ENCODE measurements at regions not wholly inside any gene's neighbourhood (a gene's known extent, or its start where the extent isn't known, plus 50 kb on each side); places are given as distances from the start of the nearest gene placed in this dataset.

- H3K9me3 ChIP-seq (ENCODE audit: control insufficient read depth, low read length), result peaks cover 10% of the 10 kb centered on the region
Measured at GRCh38 chr14:81818271-81818670, 284.6 kb upstream of the SEL1L start.

GRCh38 chr14:81819344-81819743, 285.7 kb upstream of the SEL1L start:
- 52% methylated on average over 5 of the region's 5 CpGs for WGBS
- Histone ChIP-seq H3K27ac (ENCODE audit: low read length, poor library complexity, severe bottlenecking) (no peak overlapping the region), H3K36me3 (ENCODE audit: control insufficient read depth in 1 of 2, insufficient read depth in 2 of 2, low read depth in 1 of 2, low read length in 2 of 2) (no peaks in the 10 kb centered on the region), H4K8ac (ENCODE audit: low read length) (no peak overlapping the region), H3K14ac (ENCODE audit: low read length in 2 of 2) (no peak overlapping the region), H3K9me3 (ENCODE audit: control insufficient read depth, low read length) (peaks cover 10% of the 10 kb centered on the region), H3K27me3 (ENCODE audit: control insufficient read depth in 1 of 2, insufficient read depth in 1 of 2, low read length in 2 of 2) (no peaks in the 10 kb centered on the region), H3K9ac (ENCODE audit: low read length) (no peak overlapping the region), H3K4me1 (ENCODE audit: control insufficient read depth, insufficient read depth, low read depth, low read length) (no peaks in the 10 kb centered on the region), H3K4me3 (ENCODE audit: insufficient read depth in 1 of 2, low read depth in 1 of 2, low read length in 2 of 2) (no peak overlapping the region), H2BK5ac (ENCODE audit: low read depth, low read length, poor library complexity, severe bottlenecking) (no peak overlapping the region), H3K79me1 (replicated peaks; ENCODE audit: low read length, poor library complexity, severe bottlenecking) (no peaks in the 10 kb centered on the region), H2BK12ac (ENCODE audit: low read length in 2 of 2) (no peak overlapping the region), H2BK15ac (ENCODE audit: low read depth, poor library complexity, severe bottlenecking) (no peak overlapping the region), H2AFZ (ENCODE audit: low read depth, low read length) (no peak overlapping the region), H4K91ac (ENCODE audit: low read length) (no peak overlapping the region), H3K4ac (ENCODE audit: low read depth in 1 of 2, low read length in 2 of 2) (no peak overlapping the region), H3K18ac (ENCODE audit: low read depth in 1 of 2, low read length in 2 of 2) (no peak overlapping the region), H3K4me2 (ENCODE audit: low read length, poor library complexity, severe bottlenecking) (no peak overlapping the region), H2BK120ac (ENCODE audit: low read depth, low read length) (no peak overlapping the region), H3K23ac (ENCODE audit: low read length in 2 of 2) (no peak overlapping the region), H2AK5ac (ENCODE audit: low read length, severe bottlenecking) (no peak overlapping the region)
- DNase-seq, result no peak

More at GRCh38 chr14:81818271-81818670, 284.6 kb upstream of the SEL1L start:
- H3K36me3 ChIP-seq (ENCODE audit: control insufficient read depth in 1 of 2, insufficient read depth in 2 of 2, low read depth in 1 of 2, low read length in 2 of 2), result no peaks in the 10 kb centered on the region
- H3K79me1 ChIP-seq (replicated peaks; ENCODE audit: low read length, poor library complexity, severe bottlenecking), result no peaks in the 10 kb centered on the region
- no peak overlapping the region for H3K4ac ChIP-seq (ENCODE audit: low read depth in 1 of 2, low read length in 2 of 2)
- H2AFZ ChIP-seq (ENCODE audit: low read depth, low read length), result no peak overlapping the region
- H3K14ac ChIP-seq (ENCODE audit: low read length in 2 of 2), result no peak overlapping the region
- no peak overlapping the region for H3K18ac ChIP-seq (ENCODE audit: low read depth in 1 of 2, low read length in 2 of 2)
- H2BK15ac ChIP-seq (ENCODE audit: low read depth, poor library complexity, severe bottlenecking), result no peak overlapping the region
- H3K4me3 ChIP-seq (ENCODE audit: insufficient read depth in 1 of 2, low read depth in 1 of 2, low read length in 2 of 2), result no peak overlapping the region
- H2BK5ac ChIP-seq (ENCODE audit: low read depth, low read length, poor library complexity, severe bottlenecking), result no peak overlapping the region
- H2BK12ac ChIP-seq (ENCODE audit: low read length in 2 of 2), result no peak overlapping the region
- no peak overlapping the region for H3K9ac ChIP-seq (ENCODE audit: low read length)
- H3K4me1 ChIP-seq (ENCODE audit: control insufficient read depth, insufficient read depth, low read depth, low read length), result no peaks in the 10 kb centered on the region
- no peak overlapping the region for H3K23ac ChIP-seq (ENCODE audit: low read length in 2 of 2)
- no peak overlapping the region for H3K27ac ChIP-seq (ENCODE audit: low read length, poor library complexity, severe bottlenecking)
- no peak overlapping the region for H4K8ac ChIP-seq (ENCODE audit: low read length)
- H3K27me3 ChIP-seq (ENCODE audit: control insufficient read depth in 1 of 2, insufficient read depth in 1 of 2, low read length in 2 of 2), result no peaks in the 10 kb centered on the region
- H4K91ac ChIP-seq (ENCODE audit: low read length), result no peak overlapping the region
- 25% methylated on average over 1 of the region's 1 CpG for WGBS
- no peak for DNase-seq
- H2AK5ac ChIP-seq (ENCODE audit: low read length, severe bottlenecking), result no peak overlapping the region
- no peak overlapping the region for H3K4me2 ChIP-seq (ENCODE audit: low read length, poor library complexity, severe bottlenecking)
- no peak overlapping the region for H2BK120ac ChIP-seq (ENCODE audit: low read depth, low read length)

GRCh38 chr14:81819910-81820309, 286.3 kb upstream of the SEL1L start:
- H2BK5ac ChIP-seq (ENCODE audit: low read depth, low read length, poor library complexity, severe bottlenecking), result no peak overlapping the region
- no peak overlapping the region for H2BK120ac ChIP-seq (ENCODE audit: low read depth, low read length)
- H3K9ac ChIP-seq (ENCODE audit: low read length), result no peak overlapping the region
- no peak overlapping the region for H3K23ac ChIP-seq (ENCODE audit: low read length in 2 of 2)
- H2BK12ac ChIP-seq (ENCODE audit: low read length in 2 of 2), result no peak overlapping the region
- no peaks in the 10 kb centered on the region for H3K27me3 ChIP-seq (ENCODE audit: control insufficient read depth in 1 of 2, insufficient read depth in 1 of 2, low read length in 2 of 2)
- H3K36me3 ChIP-seq (ENCODE audit: control insufficient read depth in 1 of 2, insufficient read depth in 2 of 2, low read depth in 1 of 2, low read length in 2 of 2), result no peaks in the 10 kb centered on the region
- H2BK15ac ChIP-seq (ENCODE audit: low read depth, poor library complexity, severe bottlenecking), result no peak overlapping the region
- 50% methylated on average over 1 of the region's 1 CpG for WGBS
- no peak overlapping the region for H3K14ac ChIP-seq (ENCODE audit: low read length in 2 of 2)
- no peak overlapping the region for H3K4me3 ChIP-seq (ENCODE audit: insufficient read depth in 1 of 2, low read depth in 1 of 2, low read length in 2 of 2)
- no peak overlapping the region for H2AFZ ChIP-seq (ENCODE audit: low read depth, low read length)
- H2AK5ac ChIP-seq (ENCODE audit: low read length, severe bottlenecking), result no peak overlapping the region
- no peak for DNase-seq
- H3K79me1 ChIP-seq (replicated peaks; ENCODE audit: low read length, poor library complexity, severe bottlenecking), result no peaks in the 10 kb centered on the region
- no peak overlapping the region for H3K4me2 ChIP-seq (ENCODE audit: low read length, poor library complexity, severe bottlenecking)
- H3K4ac ChIP-seq (ENCODE audit: low read depth in 1 of 2, low read length in 2 of 2), result no peak overlapping the region
- H3K18ac ChIP-seq (ENCODE audit: low read depth in 1 of 2, low read length in 2 of 2), result no peak overlapping the region
- H3K4me1 ChIP-seq (ENCODE audit: control insufficient read depth, insufficient read depth, low read depth, low read length), result no peaks in the 10 kb centered on the region
- peaks cover 10% of the 10 kb centered on the region for H3K9me3 ChIP-seq (ENCODE audit: control insufficient read depth, low read length)
- no peak overlapping the region for H4K8ac ChIP-seq (ENCODE audit: low read length)
- no peak overlapping the region for H4K91ac ChIP-seq (ENCODE audit: low read length)
- H3K27ac ChIP-seq (ENCODE audit: low read length, poor library complexity, severe bottlenecking), result no peak overlapping the region

- H3K18ac ChIP-seq (ENCODE audit: low read depth in 1 of 2, low read length in 2 of 2), result no peak overlapping the region
- no peak overlapping the region for H3K23ac ChIP-seq (ENCODE audit: low read length in 2 of 2)
- H3K27ac ChIP-seq (ENCODE audit: low read length, poor library complexity, severe bottlenecking), result no peak overlapping the region
- no peak overlapping the region for H2BK12ac ChIP-seq (ENCODE audit: low read length in 2 of 2)
- H3K36me3 ChIP-seq (ENCODE audit: control insufficient read depth in 1 of 2, insufficient read depth in 2 of 2, low read depth in 1 of 2, low read length in 2 of 2), result no peaks in the 10 kb centered on the region
- no peaks in the 10 kb centered on the region for H3K79me1 ChIP-seq (replicated peaks; ENCODE audit: low read length, poor library complexity, severe bottlenecking)
- H2BK15ac ChIP-seq (ENCODE audit: low read depth, poor library complexity, severe bottlenecking), result no peak overlapping the region
- no peaks in the 10 kb centered on the region for H3K4me1 ChIP-seq (ENCODE audit: control insufficient read depth, insufficient read depth, low read depth, low read length)
- no peak overlapping the region for H2BK120ac ChIP-seq (ENCODE audit: low read depth, low read length)
- peaks cover 10% of the 10 kb centered on the region for H3K9me3 ChIP-seq (ENCODE audit: control insufficient read depth, low read length)
- H3K9ac ChIP-seq (ENCODE audit: low read length), result no peak overlapping the region
- H2AFZ ChIP-seq (ENCODE audit: low read depth, low read length), result no peak overlapping the region
- no CpG with 5 or more reads among the region's 1 CpG for WGBS
- H2BK5ac ChIP-seq (ENCODE audit: low read depth, low read length, poor library complexity, severe bottlenecking), result no peak overlapping the region
- DNase-seq, result no peak
- H2AK5ac ChIP-seq (ENCODE audit: low read length, severe bottlenecking), result no peak overlapping the region
- H3K4ac ChIP-seq (ENCODE audit: low read depth in 1 of 2, low read length in 2 of 2), result no peak overlapping the region
- H3K14ac ChIP-seq (ENCODE audit: low read length in 2 of 2), result no peak overlapping the region
- no peak overlapping the region for H4K8ac ChIP-seq (ENCODE audit: low read length)
- H3K4me3 ChIP-seq (ENCODE audit: insufficient read depth in 1 of 2, low read depth in 1 of 2, low read length in 2 of 2), result no peak overlapping the region
- no peak overlapping the region for H4K91ac ChIP-seq (ENCODE audit: low read length)
- H3K4me2 ChIP-seq (ENCODE audit: low read length, poor library complexity, severe bottlenecking), result no peak overlapping the region
- H3K27me3 ChIP-seq (ENCODE audit: control insufficient read depth in 1 of 2, insufficient read depth in 1 of 2, low read length in 2 of 2), result no peaks in the 10 kb centered on the region
Measured at GRCh38 chr14:81826081-81826480, 292.4 kb upstream of the SEL1L start.
